Liver (tissue), 8 donors: ENCODE measurements at regions not wholly inside any gene's neighbourhood (a gene's known extent, or its start where the extent isn't known, plus 50 kb on each side); places are given as distances from the start of the nearest gene placed in this dataset.

Source experiments
- DNase-seq: peaks from one replicate; pipeline ENCODE4 v3.0.0-alpha.2; 2017; ENCODE audit warnings: low spot score
- H3K27ac ChIP-seq, 2 donors: one replicate each; pipeline ENCODE4 v1.7.0; 2013; ENCODE audit warnings: inconsistent platforms in 2 of 2, low read length in 2 of 2, control low read depth in 1 of 2, low read depth in 1 of 2, mild to moderate bottlenecking in 1 of 2
- H3K27me3 ChIP-seq, 4 donors: one replicate each; pipeline versions ENCODE4 v1.6.1 to v1.7.0; 2013; ENCODE audit warnings: low read length in 3 of 4, inconsistent platforms in 1 of 4, mild to moderate bottlenecking in 1 of 4, moderate library complexity in 1 of 4; ENCODE audit not compliant: control insufficient read depth in 4 of 4, insufficient read depth in 4 of 4
- H3K36me3 ChIP-seq, 4 donors: one replicate each; pipeline versions ENCODE4 v1.6.1 to v1.7.0; 2013; ENCODE audit warnings: low read length in 3 of 4, mild to moderate bottlenecking in 3 of 4, low read depth in 1 of 4, moderate library complexity in 1 of 4; ENCODE audit not compliant: control insufficient read depth in 4 of 4, insufficient read depth in 3 of 4
- H3K4me1 ChIP-seq, 4 donors: one replicate each; pipeline versions ENCODE4 v1.6.1 to v1.7.0; 2013; ENCODE audit warnings: low read length in 3 of 4, mild to moderate bottlenecking in 3 of 4, moderate library complexity in 1 of 4; ENCODE audit not compliant: control insufficient read depth in 4 of 4, insufficient read depth in 4 of 4
- H3K4me3 ChIP-seq, 3 donors: one replicate each; pipeline versions ENCODE4 v1.6.1 to v1.7.0; 2013; ENCODE audit warnings: low read length in 3 of 3, control low read depth in 1 of 3, low read depth in 1 of 3, mild to moderate bottlenecking in 1 of 3
- H3K9ac ChIP-seq, 2 donors: one replicate each; pipeline ENCODE4 v1.7.0; 2013; ENCODE audit warnings: low read length in 2 of 2, mild to moderate bottlenecking in 2 of 2, moderate library complexity in 2 of 2, control low read depth in 1 of 2, low read depth in 1 of 2
- H3K9me3 ChIP-seq, 4 donors: one replicate each; pipeline versions ENCODE4 v1.6.1 to v1.7.0; 2013; ENCODE audit warnings: low read length in 3 of 4; ENCODE audit not compliant: control insufficient read depth in 4 of 4
- ATF3 ChIP-seq: IDR thresholded peaks from 2 replicates; pipeline ENCODE4 v1.6.1; 2016; ENCODE audit warnings: antibody characterized with exemption
- CTCF ChIP-seq: fragments of 150-350 bp; IDR thresholded peaks from 2 replicates; pipeline ENCODE4 v1.5.1; 2017; ENCODE audit warnings: improper control_type of control experiment, low read depth, low read length; ENCODE audit not compliant: missing input control
- EGR1 ChIP-seq, 2 donors: IDR thresholded peaks; 2 replicates each; pipeline ENCODE4 v1.6.1; 2016 to 2018; ENCODE audit warnings: antibody characterized with exemption in 2 of 2, low read depth in 2 of 2
- FOXA1 ChIP-seq: IDR thresholded peaks from 2 replicates; pipeline ENCODE4 v1.6.1; 2016; ENCODE audit warnings: antibody characterized with exemption
- FOXA2 ChIP-seq: IDR thresholded peaks from 2 replicates; pipeline ENCODE4 v1.6.1; 2016; ENCODE audit warnings: antibody characterized with exemption
- GABPA ChIP-seq, 2 donors: IDR thresholded peaks in 1 of 2; conservative IDR thresholded peaks in 1 of 2; 2 replicates each; pipeline ENCODE4 v1.6.1; 2016; ENCODE audit warnings: antibody characterized with exemption in 2 of 2, mild to moderate bottlenecking in 1 of 2, moderate library complexity in 1 of 2
- HNF4A ChIP-seq, 2 donors: conservative IDR thresholded peaks; 2 replicates each; pipeline ENCODE4 v1.6.1; 2016; ENCODE audit warnings: antibody characterized with exemption in 2 of 2, mild to moderate bottlenecking in 2 of 2
- HNF4G ChIP-seq: IDR thresholded peaks from 2 replicates; pipeline ENCODE4 v1.6.1; 2016; ENCODE audit warnings: antibody characterized with exemption
- JUND ChIP-seq, 2 donors: IDR thresholded peaks; 2 replicates each; pipeline ENCODE4 v1.6.1; 2016; ENCODE audit warnings: antibody characterized with exemption in 2 of 2
- MAX ChIP-seq: IDR thresholded peaks from 2 replicates; pipeline ENCODE4 v1.6.1; 2016; ENCODE audit warnings: antibody characterized with exemption
- NR2F2 ChIP-seq: IDR thresholded peaks from 2 replicates; pipeline ENCODE4 v1.6.1; 2016; ENCODE audit warnings: antibody characterized with exemption
- RAD21 ChIP-seq, 2 donors: IDR thresholded peaks; 2 replicates each; pipeline ENCODE4 v1.6.1; 2016; ENCODE audit warnings: antibody characterized with exemption in 2 of 2, mild to moderate bottlenecking in 2 of 2
- REST ChIP-seq: IDR thresholded peaks from 2 replicates; pipeline ENCODE4 v1.6.1; 2016; ENCODE audit warnings: antibody characterized with exemption, mild to moderate bottlenecking
- RXRA ChIP-seq, 2 donors: IDR thresholded peaks; 2 replicates each; pipeline ENCODE4 v1.6.1; 2017 to 2018; ENCODE audit warnings: antibody characterized with exemption in 2 of 2, mild to moderate bottlenecking in 1 of 2
- SP1 ChIP-seq: IDR thresholded peaks from 2 replicates; pipeline ENCODE4 v1.6.1; 2018; ENCODE audit warnings: antibody characterized with exemption, mild to moderate bottlenecking
- TAF1 ChIP-seq: conservative IDR thresholded peaks from 2 replicates; pipeline ENCODE4 v1.6.1; 2016; ENCODE audit warnings: antibody characterized with exemption, mild to moderate bottlenecking
- YY1 ChIP-seq: IDR thresholded peaks from 2 replicates; pipeline ENCODE4 v1.6.1; 2016; ENCODE audit warnings: antibody characterized with exemption, mild to moderate bottlenecking
- WGBS: extraction: QIAGEN DNeasy Blood & Tissue Kit; methylation state at CpG from one replicate; pipeline ENCODE4 v1.1.7; 2013; 5-methylcytosine and 5-hydroxymethylcytosine counted together
- TF ChIP-seq, protein P1 (sequence below): IDR thresholded peaks from 2 replicates; pipeline ENCODE4 v1.6.1; 2016; ENCODE audit warnings: antibody characterized with exemption
- donor health status: healthy.
- donor health status: healthy.
- donor health status: healthy.
- donor health status: healthy.
- donor health status: healthy.

DNA sequence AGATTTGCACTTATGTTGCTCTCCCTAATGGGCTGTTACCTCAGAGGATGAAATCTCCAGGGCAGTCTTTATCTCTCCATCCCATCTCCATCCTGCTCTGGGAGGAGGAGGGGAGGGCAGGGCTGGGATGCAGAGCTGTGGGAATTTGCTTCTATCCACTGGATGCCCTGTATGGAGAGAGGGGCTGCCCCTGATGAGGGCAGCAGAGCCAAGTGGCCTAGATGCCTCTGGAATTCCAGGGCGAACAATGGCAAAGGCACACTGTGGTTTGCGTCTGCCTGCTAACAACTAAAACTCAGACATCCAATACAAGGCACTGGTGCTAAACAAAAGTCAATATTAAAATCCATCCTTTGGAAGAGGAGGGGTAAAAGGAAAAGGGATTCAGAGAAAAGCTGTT lies 165.1 kb downstream of the COG6 start:
- no peak for DNase-seq
- H3K9ac ChIP-seq = no peak overlapping the region
- no peaks in the 10 kb centered on the region for H3K36me3 ChIP-seq
- no peaks in the 10 kb centered on the region for H3K9me3 ChIP-seq
- 86% methylated on average over 2 of the region's 2 CpGs for WGBS
- no peaks in the 10 kb centered on the region for H3K4me1 ChIP-seq
- H3K4me3 ChIP-seq = no peak overlapping the region
- no peak for TF ChIP-seq ATF3
- no peak for TF ChIP-seq MAX
- no peak for TF ChIP-seq HNF4A (conservative IDR thresholded peaks at IDR 0.05)
- TF ChIP-seq HNF4G = no peak
- no peak for TF ChIP-seq EGR1 (IDR thresholded peaks at IDR 0.05; ENCODE audit: low read depth in 2 of 2)
- TF ChIP-seq GABPA (IDR thresholded peaks at IDR 0.05 in 1 of 2, conservative IDR thresholded peaks at IDR 0.05 in 1 of 2) = no peak
- TF ChIP-seq TAF1 = no peak
- TF ChIP-seq FOXA2 = no peak
- no peak for TF ChIP-seq RXRA (IDR thresholded peaks at IDR 0.05)
- no peak for TF ChIP-seq RAD21 (IDR thresholded peaks at IDR 0.05)
- no peak for TF ChIP-seq YY1
- no peak for TF ChIP-seq SP1
- TF ChIP-seq JUND (IDR thresholded peaks at IDR 0.05) = no peak
- no peak for TF ChIP-seq FOXA1
- no peak for TF ChIP-seq NR2F2
- no peak for TF ChIP-seq CTCF
- TF ChIP-seq, protein P1, sequence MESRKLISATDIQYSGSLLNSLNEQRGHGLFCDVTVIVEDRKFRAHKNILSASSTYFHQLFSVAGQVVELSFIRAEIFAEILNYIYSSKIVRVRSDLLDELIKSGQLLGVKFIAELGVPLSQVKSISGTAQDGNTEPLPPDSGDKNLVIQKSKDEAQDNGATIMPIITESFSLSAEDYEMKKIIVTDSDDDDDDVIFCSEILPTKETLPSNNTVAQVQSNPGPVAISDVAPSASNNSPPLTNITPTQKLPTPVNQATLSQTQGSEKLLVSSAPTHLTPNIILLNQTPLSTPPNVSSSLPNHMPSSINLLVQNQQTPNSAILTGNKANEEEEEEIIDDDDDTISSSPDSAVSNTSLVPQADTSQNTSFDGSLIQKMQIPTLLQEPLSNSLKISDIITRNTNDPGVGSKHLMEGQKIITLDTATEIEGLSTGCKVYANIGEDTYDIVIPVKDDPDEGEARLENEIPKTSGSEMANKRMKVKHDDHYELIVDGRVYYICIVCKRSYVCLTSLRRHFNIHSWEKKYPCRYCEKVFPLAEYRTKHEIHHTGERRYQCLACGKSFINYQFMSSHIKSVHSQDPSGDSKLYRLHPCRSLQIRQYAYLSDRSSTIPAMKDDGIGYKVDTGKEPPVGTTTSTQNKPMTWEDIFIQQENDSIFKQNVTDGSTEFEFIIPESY = no peak
- H3K27me3 ChIP-seq = no peaks in the 10 kb centered on the region
- no peak overlapping the region for H3K27ac ChIP-seq

- WGBS = 82% methylated on average over 1 of the region's 1 CpG
- TF ChIP-seq, protein P1 = no peak
- TF ChIP-seq HNF4G (no peak), TAF1 (no peak), CTCF (no peak), RAD21 (IDR thresholded peaks at IDR 0.05) (no peak), REST (no peak), ATF3 (no peak), GABPA (IDR thresholded peaks at IDR 0.05 in 1 of 2, conservative IDR thresholded peaks at IDR 0.05 in 1 of 2) (no peak), JUND (IDR thresholded peaks at IDR 0.05) (no peak), YY1 (no peak), FOXA1 (no peak), HNF4A (conservative IDR thresholded peaks at IDR 0.05) (no peak), EGR1 (IDR thresholded peaks at IDR 0.05; ENCODE audit: low read depth in 2 of 2) (no peak)
Measured at GRCh38 chr13:39821977-39822376, 166.5 kb downstream of the COG6 start.

More at GRCh38 chr13:39821977-39822376, 166.5 kb downstream of the COG6 start:
- H3K27me3 ChIP-seq = peaks cover 0 to 4% (median 0%) of the 10 kb centered on the region in 4 donors
- no peak overlapping the region for H3K4me3 ChIP-seq
- H3K9ac ChIP-seq = no peak overlapping the region
- H3K36me3 ChIP-seq = no peaks in the 10 kb centered on the region
- no peak for DNase-seq
- no peaks in the 10 kb centered on the region for H3K9me3 ChIP-seq
- H3K4me1 ChIP-seq = no peaks in the 10 kb centered on the region
- H3K27ac ChIP-seq = no peak overlapping the region
